LNCaP clone FGC (cell line): ENCODE measurements at regions not wholly inside any gene's neighbourhood (a gene's known extent, or its start where the extent isn't known, plus 50 kb on each side); places are given as distances from the start of the nearest gene placed in this dataset.
"Not testable (repeated sequence)": the region's sequence is repeated elsewhere in the genome, so short reads cannot be mapped to it uniquely, and the experiment has no call there.

Experiments
- DNase-seq: peaks from one replicate; pipeline ENCODE4 v3.0.0-alpha.2; 2011; ENCODE audit warnings: low read depth
- H3K4me3 ChIP-seq: 2 replicates; pipeline ENCODE4 v1.5.1; 2011; ENCODE audit warnings: mild to moderate bottlenecking, low read depth, low read length, control low read depth
- TF ChIP-seq, protein P1 (sequence below): IDR thresholded peaks from 2 replicates; pipeline ENCODE4 v1.5.1; 2012; ENCODE audit warnings: mild to moderate bottlenecking; ENCODE audit not compliant: control insufficient read depth, insufficient read depth; ENCODE audit errors: extremely low read depth

DNA sequence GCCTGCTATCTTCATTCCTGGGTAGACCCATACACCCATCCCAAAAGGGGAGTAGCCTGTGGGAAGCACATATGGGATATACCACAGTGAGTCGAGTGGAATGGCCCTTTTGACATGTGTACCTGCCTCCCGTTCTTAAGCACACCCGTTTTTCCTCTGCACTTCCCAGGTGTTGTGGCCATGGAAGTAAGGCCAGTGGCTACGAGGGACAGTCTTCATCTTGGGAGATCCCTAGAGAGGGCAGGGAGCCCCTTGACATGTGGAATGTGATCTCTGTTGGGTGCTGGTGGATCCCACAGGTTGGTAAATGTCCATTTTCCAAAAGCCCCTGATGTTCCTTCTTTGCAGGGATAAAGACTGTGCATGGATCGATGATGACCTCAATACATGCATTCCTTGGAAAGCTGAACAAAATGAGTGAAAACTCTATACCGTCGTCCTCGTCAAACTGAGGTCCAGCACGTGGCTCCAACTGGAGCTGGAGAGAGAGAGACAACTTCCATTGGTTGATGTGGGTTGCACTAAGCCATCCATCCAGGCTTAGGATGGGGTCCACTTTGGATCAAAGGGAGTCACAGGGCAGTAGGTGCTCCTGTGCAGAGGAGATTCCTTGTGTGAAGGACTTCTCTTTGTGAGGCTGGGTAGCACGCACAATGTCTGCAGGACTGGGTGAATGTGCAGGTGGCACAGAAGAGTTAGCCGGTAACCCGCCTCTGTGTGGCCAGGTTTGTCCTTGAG is 136.8 kb downstream of the SNRPN start:
- no peak overlapping the region for H3K4me3 ChIP-seq
- TF ChIP-seq, protein P1, sequence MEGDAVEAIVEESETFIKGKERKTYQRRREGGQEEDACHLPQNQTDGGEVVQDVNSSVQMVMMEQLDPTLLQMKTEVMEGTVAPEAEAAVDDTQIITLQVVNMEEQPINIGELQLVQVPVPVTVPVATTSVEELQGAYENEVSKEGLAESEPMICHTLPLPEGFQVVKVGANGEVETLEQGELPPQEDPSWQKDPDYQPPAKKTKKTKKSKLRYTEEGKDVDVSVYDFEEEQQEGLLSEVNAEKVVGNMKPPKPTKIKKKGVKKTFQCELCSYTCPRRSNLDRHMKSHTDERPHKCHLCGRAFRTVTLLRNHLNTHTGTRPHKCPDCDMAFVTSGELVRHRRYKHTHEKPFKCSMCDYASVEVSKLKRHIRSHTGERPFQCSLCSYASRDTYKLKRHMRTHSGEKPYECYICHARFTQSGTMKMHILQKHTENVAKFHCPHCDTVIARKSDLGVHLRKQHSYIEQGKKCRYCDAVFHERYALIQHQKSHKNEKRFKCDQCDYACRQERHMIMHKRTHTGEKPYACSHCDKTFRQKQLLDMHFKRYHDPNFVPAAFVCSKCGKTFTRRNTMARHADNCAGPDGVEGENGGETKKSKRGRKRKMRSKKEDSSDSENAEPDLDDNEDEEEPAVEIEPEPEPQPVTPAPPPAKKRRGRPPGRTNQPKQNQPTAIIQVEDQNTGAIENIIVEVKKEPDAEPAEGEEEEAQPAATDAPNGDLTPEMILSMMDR: no peak
- DNase-seq: no peak

DNA sequence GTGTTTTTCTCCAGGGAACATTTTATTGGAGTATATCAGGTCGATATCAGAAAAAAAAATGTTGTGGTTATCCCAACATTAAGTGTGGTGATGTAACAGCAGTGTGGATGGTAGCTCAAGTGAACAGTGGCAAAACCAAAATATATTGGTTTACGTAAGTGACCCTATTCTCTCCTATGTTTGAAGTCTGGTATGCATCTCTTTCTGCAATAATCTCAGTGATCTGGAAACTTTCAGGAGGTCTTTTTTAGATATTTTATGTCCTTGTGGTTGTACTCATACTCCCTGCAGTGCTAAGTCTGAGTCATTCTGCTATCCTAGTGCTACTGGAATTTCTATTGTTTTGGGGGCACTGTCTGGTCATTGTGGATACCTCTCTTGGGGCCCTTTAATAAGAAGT is 137.9 kb downstream of the SNRPN start:
- H3K4me3 ChIP-seq: no peak overlapping the region
- TF ChIP-seq, protein P1: no peak
- no peak for DNase-seq

DNA sequence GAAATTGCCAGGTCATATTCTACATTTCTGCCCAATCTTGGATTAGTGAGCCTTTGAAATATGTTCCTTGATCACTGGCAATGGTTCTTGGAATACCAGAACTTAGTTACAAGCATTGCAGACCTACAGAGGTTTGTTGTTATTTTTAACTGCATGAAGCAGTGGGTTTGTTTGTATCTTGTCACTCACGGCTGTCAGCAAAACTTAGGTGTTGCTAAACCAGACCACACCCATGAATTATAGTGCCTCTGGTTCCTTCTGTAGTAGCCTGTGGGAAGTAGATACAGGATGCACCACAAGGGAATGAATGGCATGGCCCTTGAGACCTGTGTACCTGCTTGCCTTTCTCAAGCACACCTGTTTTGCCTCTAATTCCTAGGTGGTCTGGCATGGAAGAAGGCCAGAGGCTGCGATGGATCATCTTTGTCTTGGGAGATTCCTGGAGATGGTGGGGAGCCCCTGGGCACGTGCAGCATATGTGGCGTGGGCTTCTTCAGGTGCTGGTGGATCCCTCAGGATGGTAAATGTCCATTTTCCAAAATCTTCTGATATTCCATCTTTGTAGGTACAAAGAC is 138.8 kb downstream of the SNRPN start:
- no peak for DNase-seq
- TF ChIP-seq, protein P1: no peak
- H3K4me3 ChIP-seq: no peak overlapping the region

DNA sequence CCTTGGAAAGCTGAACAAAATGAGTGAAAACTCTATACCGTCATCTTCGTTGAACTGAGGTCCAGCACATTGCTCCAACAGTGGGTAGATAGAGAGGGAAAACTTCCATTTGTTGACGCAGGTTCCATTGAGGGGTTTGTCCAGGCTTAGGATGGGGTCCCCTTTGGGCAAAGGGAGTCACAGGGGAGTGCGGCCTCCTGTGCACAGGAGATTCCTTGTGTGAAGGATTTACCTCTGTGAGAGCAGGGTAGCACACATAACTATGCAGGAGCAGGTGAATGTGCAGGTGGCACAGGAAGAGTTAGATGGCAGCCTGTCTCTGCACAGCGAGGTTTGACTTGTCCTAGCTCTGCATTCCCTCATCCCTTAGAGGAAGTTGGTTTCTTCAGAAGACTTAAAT is 139.3 kb downstream of the SNRPN start:
- TF ChIP-seq, protein P1: no peak
- H3K4me3 ChIP-seq: no peak overlapping the region
- no peak for DNase-seq

- TF ChIP-seq, protein P1: no peak
- no peak overlapping the region for H3K4me3 ChIP-seq
- DNase-seq: no peak
These were observed 139.7 kb downstream of the SNRPN start for GRCh38 chr15:25094519-25094918.

DNA sequence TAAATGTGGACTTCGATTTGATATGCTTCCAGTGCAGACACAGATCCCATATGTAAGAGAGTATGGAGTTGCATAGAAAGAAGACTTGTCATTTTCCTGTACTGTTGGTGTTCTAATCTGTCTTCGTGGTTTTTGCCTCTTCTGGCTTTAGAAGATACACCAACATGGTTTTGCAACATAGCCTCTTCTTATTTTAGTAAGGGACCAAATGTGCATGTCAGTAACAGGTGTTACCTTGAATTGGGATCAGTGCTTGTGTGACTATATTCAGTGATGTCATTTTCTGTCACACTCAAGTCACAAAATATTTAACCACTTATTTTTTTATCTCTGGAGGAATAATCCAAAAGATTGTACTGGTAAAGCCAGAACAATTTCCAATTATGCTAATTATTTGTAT is 140.4 kb downstream of the SNRPN start:
- H3K4me3 ChIP-seq: no peak overlapping the region
- DNase-seq: no peak
- TF ChIP-seq, protein P1: no peak

GRCh38 chr15:25099966-25100365 is 145.2 kb downstream of the SNRPN start:
- not testable (repeated sequence) for H3K4me3 ChIP-seq, DNase-seq
